ENCODE measurements at regions not wholly inside any gene's neighbourhood (a gene's known extent, or its start where the extent isn't known, plus 50 kb on each side); places are given as distances from the start of the nearest gene placed in this dataset.

DNA sequence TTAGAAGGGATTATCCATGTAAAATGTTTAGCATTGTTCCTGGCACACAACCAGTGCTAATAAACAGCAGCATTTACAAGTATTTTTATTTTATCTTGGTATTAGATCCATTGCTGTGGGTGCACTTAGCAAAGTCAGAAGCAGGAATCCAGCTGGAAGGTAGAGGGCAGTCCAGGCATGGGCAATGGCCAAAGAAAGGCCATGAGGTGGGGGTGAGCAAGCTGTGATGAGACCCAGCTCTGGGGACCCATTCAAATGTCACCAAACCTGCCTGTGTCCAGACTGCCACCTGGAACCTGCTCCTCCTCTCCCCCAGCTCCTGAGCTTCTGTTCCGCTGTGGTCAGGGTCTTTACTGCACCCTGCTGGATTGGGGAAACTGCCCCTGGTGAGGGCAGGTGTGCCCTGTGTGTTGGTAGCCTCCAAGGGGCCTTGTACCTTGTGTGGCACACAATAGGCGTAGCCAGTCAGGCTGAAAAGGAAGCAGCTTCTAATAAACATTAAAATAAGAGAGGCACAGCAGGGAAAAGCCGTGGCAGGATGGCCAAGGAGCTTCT, 118.0 kb upstream of the CRHR1 start:
- TF ChIP-seq, protein P1, sequence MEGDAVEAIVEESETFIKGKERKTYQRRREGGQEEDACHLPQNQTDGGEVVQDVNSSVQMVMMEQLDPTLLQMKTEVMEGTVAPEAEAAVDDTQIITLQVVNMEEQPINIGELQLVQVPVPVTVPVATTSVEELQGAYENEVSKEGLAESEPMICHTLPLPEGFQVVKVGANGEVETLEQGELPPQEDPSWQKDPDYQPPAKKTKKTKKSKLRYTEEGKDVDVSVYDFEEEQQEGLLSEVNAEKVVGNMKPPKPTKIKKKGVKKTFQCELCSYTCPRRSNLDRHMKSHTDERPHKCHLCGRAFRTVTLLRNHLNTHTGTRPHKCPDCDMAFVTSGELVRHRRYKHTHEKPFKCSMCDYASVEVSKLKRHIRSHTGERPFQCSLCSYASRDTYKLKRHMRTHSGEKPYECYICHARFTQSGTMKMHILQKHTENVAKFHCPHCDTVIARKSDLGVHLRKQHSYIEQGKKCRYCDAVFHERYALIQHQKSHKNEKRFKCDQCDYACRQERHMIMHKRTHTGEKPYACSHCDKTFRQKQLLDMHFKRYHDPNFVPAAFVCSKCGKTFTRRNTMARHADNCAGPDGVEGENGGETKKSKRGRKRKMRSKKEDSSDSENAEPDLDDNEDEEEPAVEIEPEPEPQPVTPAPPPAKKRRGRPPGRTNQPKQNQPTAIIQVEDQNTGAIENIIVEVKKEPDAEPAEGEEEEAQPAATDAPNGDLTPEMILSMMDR (IDR thresholded peaks at IDR 0.05; ENCODE audit: low read length) = no peak
- TF ChIP-seq EZH2 (optimal IDR thresholded peaks at IDR 0.05; ENCODE audit: low read depth, low read length) = no peak

All from MM.1S (cell line).